ENCODE measurements at regions not wholly inside any gene's neighbourhood (a gene's known extent, or its start where the extent isn't known, plus 50 kb on each side); places are given as distances from the start of the nearest gene placed in this dataset.

GRCh38 chr22:22144858-22145257 is 99.7 kb upstream of the VPREB1 start:
- CTCF ChIA-PET (ENCODE audit: partially characterized antibody): interaction anchor here (0.9 to 2.9 kb wide), 12 partner anchors 10 to 521 kb away, joined by 3 to 9 read pairs (median 4); no protein-coding TSS in a partner anchor
- 70% methylated on average over 1 of the region's 1 CpG; no CpG with 5 or more reads in 1 of the 2 experiments for WGBS, 2 experiments (ENCODE audit: extremely low coverage in 1 of 2, insufficient coverage in 1 of 2, insufficient read length in 1 of 2, insufficient replicate concordance in 2 of 2, low coverage in 1 of 2, low lambda C conversion rate in 2 of 2, missing lambda C conversion rate in 1 of 2)

More at GRCh38 chr22:22144858-22145257, 99.7 kb upstream of the VPREB1 start:
- H3K79me2 ChIP-seq (ENCODE audit: control insufficient read depth in 1 of 2, insufficient read depth in 2 of 2, low read length in 2 of 2): no peaks in the 10 kb centered on the region
- peaks cover 1 to 12% (median 3%) of the 10 kb centered on the region in 4 experiments; a peak in 3 of 7 replicates for H3K4me1 ChIP-seq (replicated peaks in 1 of 4; ENCODE audit: control insufficient read depth in 3 of 4, insufficient read depth in 4 of 4, low read length in 3 of 4)
- no peaks in the 10 kb centered on the region for H4K20me1 ChIP-seq (replicated peaks in 1 of 2; ENCODE audit: control insufficient read depth in 1 of 2, insufficient read depth in 2 of 2, low read length in 2 of 2)
- DNase-seq (ENCODE audit: low read depth in 1 of 2, low spot score in 2 of 2) (no peak), FAIRE-seq (no peak)
- H2AK5ac ChIP-seq (ENCODE audit: low read depth, low read length): no peak overlapping the region
- H3K4ac ChIP-seq (replicated peaks; ENCODE audit: insufficient read length, low read depth, low read length): no peak overlapping the region
- no peak overlapping the region for H4K5ac ChIP-seq (ENCODE audit: insufficient read length, low read depth, low read length)
- no peak overlapping the region for H3K23ac ChIP-seq (ENCODE audit: insufficient read length)
- H2AFZ ChIP-seq (ENCODE audit: low read length): no peak overlapping the region
- no peak overlapping the region for H2BK12ac ChIP-seq (ENCODE audit: low read depth, low read length)
- TF ChIP-seq CBX8 (IDR thresholded peaks at IDR 0.05; ENCODE audit: borderline replicate concordance, low read depth, low read length) (no peak), CTCF (IDR thresholded peaks at IDR 0.05; ENCODE audit: control extremely low read depth in 1 of 3, insufficient read depth in 1 of 3, low read depth in 1 of 3, low read length in 3 of 3) (peak in 1 of 3 experiments; percentile 9; a peak in 1 of 4 replicates), HDAC6 (IDR thresholded peaks at IDR 0.05; ENCODE audit: low read depth, low read length) (no peak)
- POLR2A ChIA-PET (ENCODE audit: partially characterized antibody): no interaction called here
- H3K27ac ChIP-seq (ENCODE audit: low read depth, low read length): no peak overlapping the region
- no peak overlapping the region for H3K4me2 ChIP-seq (ENCODE audit: insufficient read depth in 1 of 2, low read depth in 2 of 2, low read length in 2 of 2)
- no peak overlapping the region for H2BK5ac ChIP-seq (ENCODE audit: low read depth, low read length)
- no peak overlapping the region for H3K14ac ChIP-seq (ENCODE audit: insufficient read length)
- no peak overlapping the region for H2BK20ac ChIP-seq (ENCODE audit: low read length)
- H3K27me3 ChIP-seq (replicated peaks in 1 of 4; ENCODE audit: control insufficient read depth in 3 of 4, extremely low read depth in 1 of 4, insufficient read depth in 3 of 4, low read length in 3 of 4): peaks cover 29 to 71% (median 49%) of the 10 kb centered on the region in 4 experiments
- H3K23me2 ChIP-seq (ENCODE audit: low read depth, low read length): no peaks in the 10 kb centered on the region
- H3K79me1 ChIP-seq (ENCODE audit: low read depth, low read length): no peaks in the 10 kb centered on the region
- no peak overlapping the region for H2BK15ac ChIP-seq (ENCODE audit: low read length)
- H3K9ac ChIP-seq (replicated peaks in 1 of 4; ENCODE audit: extremely low read depth in 1 of 4, low read depth in 3 of 4, low read length in 3 of 4): no peak overlapping the region
- no peaks in the 10 kb centered on the region for H3K9me3 ChIP-seq (ENCODE audit: insufficient read depth in 2 of 2, low read depth in 1 of 2, low read length in 1 of 2)
- no peak overlapping the region for H3K56ac ChIP-seq (replicated peaks; ENCODE audit: insufficient read length, low read depth, low read length)
- H3K4me3 ChIP-seq (ENCODE audit: extremely low read depth in 1 of 4, insufficient read depth in 2 of 4, low read depth in 3 of 4, low read length in 4 of 4): no peak overlapping the region
- no peak overlapping the region for H4K8ac ChIP-seq (ENCODE audit: extremely low read depth, insufficient read depth, low read length)
- H3K36me3 ChIP-seq (ENCODE audit: control insufficient read depth in 2 of 4, insufficient read depth in 4 of 4, low read length in 3 of 4): no peaks in the 10 kb centered on the region
- H4K91ac ChIP-seq (replicated peaks; ENCODE audit: insufficient read length, low read length): no peak overlapping the region
- H3K18ac ChIP-seq (ENCODE audit: extremely low read depth, low read length): no peak overlapping the region
- no peak overlapping the region for H2BK120ac ChIP-seq (replicated peaks; ENCODE audit: low read depth, low read length)
